BLaER1 treated with 17β-estradiol and CSF1 and Interleukin-3, amounts not matched to agents 10 nM and 100 nM (cell line): ENCODE measurements at regions not wholly inside any gene's neighbourhood (a gene's known extent, or its start where the extent isn't known, plus 50 kb on each side); places are given as distances from the start of the nearest gene placed in this dataset.

Source experiments
- H3K27ac ChIP-seq, 11 experiments: shearing (Covaris generic); formaldehyde crosslinking; 2 replicates each; pipeline ENCODE4 v1.8.1; 2022
- H3K27me3 ChIP-seq, 11 experiments: shearing (Covaris generic); formaldehyde crosslinking; 2 replicates each; pipeline ENCODE4 v1.8.1; 2022
- H3K36me3 ChIP-seq, 11 experiments: shearing (Covaris generic); formaldehyde crosslinking; 2 replicates each; pipeline ENCODE4 v1.8.1; 2022
- H3K4me1 ChIP-seq, 10 experiments: shearing (Covaris generic); formaldehyde crosslinking; 2 replicates each; pipeline ENCODE4 v1.8.1; 2022
- H3K4me2 ChIP-seq, 11 experiments: shearing (Covaris generic); formaldehyde crosslinking; 2 replicates each; pipeline ENCODE4 v1.8.1; 2022
- H3K4me3 ChIP-seq, 10 experiments: shearing (Covaris generic); formaldehyde crosslinking; 2 replicates each; pipeline ENCODE4 v1.8.1; 2022
- H3K9ac ChIP-seq, 11 experiments: shearing (Covaris generic); formaldehyde crosslinking; 2 replicates each; pipeline ENCODE4 v1.8.1; 2022
- H3K9me3 ChIP-seq, 11 experiments: shearing (Covaris generic); formaldehyde crosslinking; replicated peaks in 1 of 11; 2 replicates each; pipeline ENCODE4 v1.8.1; 2022
- H4K20me1 ChIP-seq, 11 experiments: shearing (Covaris generic); formaldehyde crosslinking; 2 replicates each; pipeline ENCODE4 v1.8.1; 2022
- Cebpa-rat ChIP-seq, 11 experiments: shearing (Covaris generic); IDR thresholded peaks; 2 replicates each; pipeline ENCODE4 v1.8.1; 2022

DNA sequence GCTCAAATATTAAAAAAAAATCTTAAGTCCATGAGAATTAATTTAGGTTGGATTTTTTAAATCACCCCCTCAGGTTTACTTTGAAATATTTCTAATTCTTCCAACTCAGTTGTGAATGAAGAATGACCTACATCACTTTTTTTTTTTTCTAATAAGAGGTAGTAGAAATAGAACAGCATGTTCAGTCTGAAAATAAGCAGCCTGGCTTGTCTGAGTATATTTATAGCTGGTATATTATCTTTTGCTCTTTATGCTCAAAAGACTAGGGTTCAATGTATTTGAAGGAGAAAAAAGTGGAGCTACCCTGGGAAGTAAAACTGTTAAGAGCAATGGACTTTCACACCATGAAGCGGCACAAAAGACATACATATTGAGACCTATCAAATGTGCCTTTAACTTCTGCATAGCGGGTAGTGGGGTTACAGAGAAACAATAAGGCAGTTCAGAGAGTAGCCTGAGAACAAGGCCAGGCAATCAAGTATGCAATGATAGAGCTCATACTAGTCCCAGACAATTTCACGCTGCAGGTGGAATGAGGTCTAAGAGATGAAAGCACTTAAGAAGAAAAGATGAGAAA lies 175.4 kb upstream of the CDH12 start:
- no peaks in the 10 kb centered on the region for H3K36me3 ChIP-seq
- no peak for TF ChIP-seq Cebpa-rat (IDR thresholded peaks at IDR 0.05)
- no peaks in the 10 kb centered on the region for H3K9me3 ChIP-seq
- no peaks in the 10 kb centered on the region for H4K20me1 ChIP-seq
- no peak overlapping the region for H3K27ac ChIP-seq
- H3K4me1 ChIP-seq, result no peaks in the 10 kb centered on the region
- H3K27me3 ChIP-seq, result no peaks in the 10 kb centered on the region
- H3K4me2 ChIP-seq, result no peak overlapping the region
- H3K4me3 ChIP-seq, result no peak overlapping the region
- H3K9ac ChIP-seq, result no peak overlapping the region

DNA sequence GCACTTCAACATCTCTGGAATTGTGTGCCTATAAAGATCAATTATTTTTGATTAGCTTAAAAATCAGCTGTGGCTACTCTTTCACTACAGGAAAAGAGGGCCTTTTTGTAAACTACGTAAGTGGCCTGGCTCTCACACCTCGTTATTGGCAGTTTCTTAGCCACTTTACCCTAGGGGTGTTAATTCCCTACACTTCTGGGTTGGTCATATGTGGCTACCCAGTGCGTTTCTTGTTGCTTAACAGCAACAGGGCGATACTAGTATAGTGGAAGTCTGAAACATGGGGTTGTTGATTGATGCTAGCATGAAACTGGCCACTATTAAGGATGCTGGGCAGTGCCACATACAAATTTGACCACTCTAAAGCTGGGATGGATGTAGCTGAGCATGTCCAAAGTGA lies 174.7 kb upstream of the CDH12 start:
- Histone ChIP-seq H3K9me3 (no peaks in the 10 kb centered on the region), H3K4me1 (no peaks in the 10 kb centered on the region), H3K27me3 (no peaks in the 10 kb centered on the region), H3K4me2 (no peak overlapping the region), H3K4me3 (no peak overlapping the region), H3K9ac (no peak overlapping the region), H3K27ac (no peak overlapping the region), H3K36me3 (no peaks in the 10 kb centered on the region), H4K20me1 (no peaks in the 10 kb centered on the region)
- TF ChIP-seq Cebpa-rat (IDR thresholded peaks at IDR 0.05), result no peak

DNA sequence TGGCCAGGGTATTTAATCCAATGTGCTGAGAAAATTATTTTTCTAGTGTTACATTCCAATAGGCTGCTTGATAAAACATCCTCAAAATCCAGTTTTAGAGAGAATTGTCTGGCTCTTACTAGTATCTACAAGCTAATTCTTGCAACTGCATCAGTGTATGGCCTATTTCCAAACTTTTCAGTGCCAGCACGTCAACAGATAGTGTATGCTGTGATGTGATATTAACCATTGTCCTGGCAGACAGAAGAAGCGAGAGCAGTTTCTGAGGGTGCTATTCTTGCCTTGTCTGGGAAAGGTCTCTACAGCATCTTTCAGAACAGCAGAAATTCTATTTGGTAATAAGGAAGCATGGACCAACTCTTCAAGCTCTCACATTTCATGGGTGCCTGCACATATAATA lies 174.2 kb upstream of the CDH12 start:
- Histone ChIP-seq H3K4me3 (no peak overlapping the region), H3K36me3 (no peaks in the 10 kb centered on the region), H3K9ac (no peak overlapping the region), H3K4me2 (no peak overlapping the region), H3K27me3 (no peaks in the 10 kb centered on the region), H3K4me1 (no peaks in the 10 kb centered on the region), H3K27ac (no peak overlapping the region), H3K9me3 (no peaks in the 10 kb centered on the region), H4K20me1 (no peaks in the 10 kb centered on the region)
- TF ChIP-seq Cebpa-rat (IDR thresholded peaks at IDR 0.05), result no peak

DNA sequence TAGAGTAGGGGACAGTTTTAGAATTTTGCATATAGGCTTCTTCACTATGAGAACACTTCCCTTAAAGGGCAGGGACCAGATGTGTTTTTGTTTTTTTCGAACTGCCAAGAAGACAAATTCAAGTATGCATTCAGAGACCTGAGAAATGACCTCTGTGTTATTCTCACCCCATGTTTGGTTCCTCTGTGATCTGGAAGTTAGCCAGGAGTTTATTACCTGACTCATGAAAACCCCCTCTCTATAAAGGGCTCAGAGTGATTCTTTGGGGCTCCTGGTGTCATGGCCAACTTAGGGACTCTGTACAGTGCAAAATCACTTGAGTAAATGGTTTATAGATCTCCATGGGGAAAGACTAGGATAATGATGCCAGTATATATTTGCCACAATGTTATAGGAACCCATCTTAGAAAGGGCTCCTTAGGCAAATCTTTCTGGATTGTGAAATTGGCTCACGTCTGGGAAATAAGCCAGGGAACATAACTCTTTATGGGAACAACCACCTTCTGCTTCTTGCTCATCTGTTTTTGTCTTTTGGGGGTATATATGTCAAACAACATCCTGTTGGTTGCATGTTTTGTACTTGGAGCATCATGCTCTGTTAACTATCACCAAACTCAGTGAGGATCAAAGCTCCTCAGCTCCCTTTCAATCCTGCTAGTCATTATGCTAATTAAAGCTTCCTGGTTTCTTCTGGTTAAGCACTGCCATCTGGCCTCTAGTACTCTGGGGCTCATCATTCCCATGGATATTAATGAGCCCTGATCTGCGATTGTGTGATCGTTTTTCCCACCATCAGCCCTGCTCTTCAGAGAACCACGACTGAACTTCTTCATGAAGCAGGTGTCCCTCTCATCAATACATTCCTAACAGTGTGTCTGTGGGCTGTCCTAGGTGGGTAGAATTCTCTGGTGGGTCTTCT lies 173.4 kb upstream of the CDH12 start:
- Histone ChIP-seq H3K9me3 (no peaks in the 10 kb centered on the region), H3K4me1 (no peaks in the 10 kb centered on the region), H3K27ac (no peak overlapping the region), H3K27me3 (no peaks in the 10 kb centered on the region), H3K4me2 (no peak overlapping the region), H4K20me1 (no peaks in the 10 kb centered on the region), H3K36me3 (no peaks in the 10 kb centered on the region), H3K4me3 (no peak overlapping the region), H3K9ac (no peak overlapping the region)
- no peak for TF ChIP-seq Cebpa-rat (IDR thresholded peaks at IDR 0.05)

DNA sequence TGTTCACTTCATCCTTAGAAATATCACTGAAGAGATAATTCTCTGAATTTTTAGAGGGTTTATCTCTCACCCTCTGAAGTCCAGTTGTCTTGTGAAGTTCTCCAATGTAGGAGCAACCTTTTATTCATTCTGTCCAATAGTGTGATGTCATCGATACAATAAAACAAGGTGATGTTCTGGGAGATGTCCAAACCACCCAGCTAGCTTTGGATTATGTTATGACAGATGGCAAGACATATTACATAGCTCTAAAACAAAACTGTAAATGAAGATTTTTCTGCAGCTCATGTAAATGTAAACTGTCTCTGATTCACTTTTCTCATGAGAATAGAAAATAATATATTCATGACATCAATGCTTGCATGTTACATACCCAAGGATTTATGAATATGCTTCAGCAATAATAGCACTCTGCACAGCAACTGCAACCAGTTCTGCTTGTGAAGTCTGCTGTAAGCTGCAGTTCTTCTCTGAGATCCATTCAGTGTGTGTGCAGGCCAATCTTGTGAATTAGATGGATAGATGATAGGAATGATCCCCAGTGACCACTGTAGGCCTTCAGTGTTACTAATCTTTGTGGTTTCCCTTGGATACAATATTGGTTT lies 172.6 kb upstream of the CDH12 start:
- no peak overlapping the region for H3K9ac ChIP-seq
- H4K20me1 ChIP-seq, result no peaks in the 10 kb centered on the region
- H3K4me1 ChIP-seq, result no peaks in the 10 kb centered on the region
- H3K36me3 ChIP-seq, result no peaks in the 10 kb centered on the region
- H3K27ac ChIP-seq, result no peak overlapping the region
- H3K9me3 ChIP-seq, result no peaks in the 10 kb centered on the region
- no peak overlapping the region for H3K4me3 ChIP-seq
- H3K27me3 ChIP-seq, result no peaks in the 10 kb centered on the region
- TF ChIP-seq Cebpa-rat (IDR thresholded peaks at IDR 0.05), result no peak
- no peak overlapping the region for H3K4me2 ChIP-seq

DNA sequence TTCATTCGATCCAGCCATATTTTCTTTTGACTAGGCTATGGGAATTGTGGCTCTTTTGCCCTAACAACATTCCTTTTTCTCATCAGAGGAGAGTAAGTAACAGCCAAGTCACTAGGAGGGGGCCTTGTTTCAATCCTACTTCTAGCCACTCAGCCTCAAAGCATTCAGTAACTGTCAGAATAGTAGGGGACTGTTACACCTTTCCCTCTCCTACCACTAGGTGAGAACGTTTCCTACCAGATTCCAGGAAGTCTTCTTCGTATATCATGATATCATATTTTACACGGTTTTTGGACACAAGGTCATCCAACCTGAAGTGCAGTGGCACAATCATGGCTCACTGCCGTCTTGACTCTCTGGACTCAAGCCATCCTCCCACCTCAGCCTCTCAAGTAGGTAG lies 171.3 kb upstream of the CDH12 start:
- H3K4me3 ChIP-seq, result no peak overlapping the region
- no peaks in the 10 kb centered on the region for H3K27me3 ChIP-seq
- H4K20me1 ChIP-seq, result no peaks in the 10 kb centered on the region
- H3K36me3 ChIP-seq, result no peaks in the 10 kb centered on the region
- H3K4me2 ChIP-seq, result no peak overlapping the region
- no peaks in the 10 kb centered on the region for H3K9me3 ChIP-seq
- H3K27ac ChIP-seq, result no peak overlapping the region
- no peaks in the 10 kb centered on the region for H3K4me1 ChIP-seq
- no peak for TF ChIP-seq Cebpa-rat (IDR thresholded peaks at IDR 0.05)
- no peak overlapping the region for H3K9ac ChIP-seq

DNA sequence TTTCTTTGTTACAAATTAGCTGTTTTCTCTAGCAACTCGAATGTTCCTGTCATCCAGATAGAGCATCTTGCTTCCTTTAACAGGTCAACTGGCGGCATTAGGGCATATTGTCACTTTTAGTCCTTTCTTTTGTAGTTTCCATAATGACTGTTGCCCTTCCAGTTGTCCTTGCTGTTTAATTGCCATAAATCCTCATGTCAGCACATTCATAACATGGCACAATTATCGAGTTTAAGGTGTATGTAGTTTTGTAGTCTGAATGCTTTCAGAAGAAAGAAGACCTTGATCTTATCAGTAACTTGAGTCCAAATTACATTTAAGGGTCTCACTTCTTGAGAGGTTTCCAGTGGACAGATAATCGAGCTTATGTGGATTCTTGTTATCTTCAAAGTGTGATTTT lies 161.7 kb upstream of the CDH12 start:
- Histone ChIP-seq H4K20me1 (no peaks in the 10 kb centered on the region), H3K27me3 (no peaks in the 10 kb centered on the region), H3K9ac (no peak overlapping the region), H3K4me1 (peaks cover 0 to 12% (median 8%) of the 10 kb centered on the region in 10 experiments; a peak in 13 of 20 replicates), H3K9me3 (no peaks in the 10 kb centered on the region), H3K36me3 (no peaks in the 10 kb centered on the region), H3K4me2 (no peak overlapping the region), H3K4me3 (no peak overlapping the region), H3K27ac (no peak overlapping the region)
- TF ChIP-seq Cebpa-rat (IDR thresholded peaks at IDR 0.05), result no peak

DNA sequence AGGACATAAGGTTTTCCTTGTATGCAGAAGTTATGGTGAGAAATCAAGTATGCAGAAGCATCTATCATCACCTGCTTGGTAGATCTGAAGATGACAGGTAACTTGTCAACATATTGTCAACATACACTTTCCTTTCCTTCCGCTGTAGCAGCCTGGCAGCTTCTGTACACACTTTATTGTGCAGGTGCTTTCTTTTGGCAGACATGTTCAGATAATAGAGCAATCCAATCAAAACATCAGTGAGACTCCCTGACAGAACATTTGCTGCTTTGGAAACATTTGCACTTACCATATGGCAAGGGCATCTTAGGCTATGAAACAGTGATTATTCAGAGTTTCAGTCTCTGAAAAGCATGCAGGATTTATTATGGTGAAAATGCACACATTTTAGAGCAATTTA lies 161.1 kb upstream of the CDH12 start:
- Histone ChIP-seq H3K27me3 (no peaks in the 10 kb centered on the region), H4K20me1 (no peaks in the 10 kb centered on the region), H3K4me3 (peak overlapping the region in 2 of 10 experiments; percentile 59 to 63; a peak in 1 of 20 replicates), H3K9ac (no peak overlapping the region), H3K4me2 (peak overlapping the region in 7 of 11 experiments; percentile 1 to 86 (median 67); a peak in 11 of 22 replicates), H3K4me1 (peaks cover 0 to 12% (median 8%) of the 10 kb centered on the region in 10 experiments; a peak in 13 of 20 replicates), H3K36me3 (no peaks in the 10 kb centered on the region), H3K9me3 (no peaks in the 10 kb centered on the region), H3K27ac (no peak overlapping the region)
- TF ChIP-seq Cebpa-rat (IDR thresholded peaks at IDR 0.05), result no peak

DNA sequence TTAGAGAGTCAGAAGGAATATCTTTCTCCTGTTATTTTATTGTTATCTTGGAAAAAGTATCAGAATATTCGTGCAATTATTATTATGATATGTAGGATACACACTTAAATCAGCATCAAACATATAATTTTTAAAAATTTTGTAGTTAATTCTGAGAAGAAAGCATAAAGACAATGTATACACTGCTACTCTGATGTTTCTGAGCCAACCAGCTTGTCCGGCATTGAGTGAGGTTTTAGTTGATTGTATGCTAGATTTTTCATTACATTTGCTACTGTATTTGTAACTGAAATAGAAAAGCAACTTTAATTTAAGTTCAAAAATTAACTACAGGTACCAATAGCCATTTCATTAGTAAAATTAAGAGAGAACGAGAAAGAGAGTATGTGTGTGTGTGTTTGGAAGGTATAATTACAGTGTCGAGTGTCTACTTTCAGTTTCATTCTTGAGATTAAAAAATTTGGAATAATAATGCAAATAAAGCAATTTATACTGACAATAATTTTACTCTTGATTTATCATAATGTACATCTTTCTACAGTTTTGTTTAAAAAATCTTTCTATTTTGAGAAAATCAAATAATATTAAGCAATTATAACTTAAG lies 160.4 kb upstream of the CDH12 start:
- Histone ChIP-seq H3K36me3 (no peaks in the 10 kb centered on the region), H3K4me3 (peak overlapping the region; percentile 37 to 63 (median 54); a peak in 18 of 20 replicates), H4K20me1 (no peaks in the 10 kb centered on the region), H3K4me1 (peaks cover 0 to 12% (median 8%) of the 10 kb centered on the region in 10 experiments; a peak in 13 of 20 replicates), H3K27ac (peak overlapping the region in 10 of 11 experiments; percentile 13 to 65 (median 52); a peak in 16 of 22 replicates), H3K27me3 (no peaks in the 10 kb centered on the region), H3K4me2 (peak overlapping the region; percentile 52 to 90 (median 78); a peak in 21 of 22 replicates), H3K9me3 (no peaks in the 10 kb centered on the region), H3K9ac (peak overlapping the region; percentile 6 to 65 (median 52); a peak in 12 of 22 replicates)
- no peak for TF ChIP-seq Cebpa-rat (IDR thresholded peaks at IDR 0.05)
